GM23248 (cell line): ENCODE measurements at regions not wholly inside any gene's neighbourhood (a gene's known extent, or its start where the extent isn't known, plus 50 kb on each side); places are given as distances from the start of the nearest gene placed in this dataset.

Experiments used
- EZH2 ChIP-seq: fragments of 200-600 bp; sonication (generic); IDR thresholded peaks from 2 replicates; pipeline ENCODE4 v1.6.1; 2018; ENCODE audit warnings: antibody characterized with exemption, mild to moderate bottlenecking; ENCODE audit not compliant: insufficient read depth, poor library complexity, severe bottlenecking
- EZH2phosphoT487 ChIP-seq: fragments of 200-600 bp; sonication (generic); IDR thresholded peaks from 2 replicates; pipeline ENCODE4 v1.6.1; 2018; ENCODE audit warnings: antibody characterized with exemption, moderate library complexity, mild to moderate bottlenecking, low read depth; ENCODE audit not compliant: insufficient read depth

- TF ChIP-seq EZH2phosphoT487, result no peak
- no peak for TF ChIP-seq EZH2
Observed at GRCh38 chr13:83162493-83162892, 719.8 kb downstream of the SLITRK1 start.
